ENCODE measurements at regions not wholly inside any gene's neighbourhood (a gene's known extent, or its start where the extent isn't known, plus 50 kb on each side); places are given as distances from the start of the nearest gene placed in this dataset.

DNA sequence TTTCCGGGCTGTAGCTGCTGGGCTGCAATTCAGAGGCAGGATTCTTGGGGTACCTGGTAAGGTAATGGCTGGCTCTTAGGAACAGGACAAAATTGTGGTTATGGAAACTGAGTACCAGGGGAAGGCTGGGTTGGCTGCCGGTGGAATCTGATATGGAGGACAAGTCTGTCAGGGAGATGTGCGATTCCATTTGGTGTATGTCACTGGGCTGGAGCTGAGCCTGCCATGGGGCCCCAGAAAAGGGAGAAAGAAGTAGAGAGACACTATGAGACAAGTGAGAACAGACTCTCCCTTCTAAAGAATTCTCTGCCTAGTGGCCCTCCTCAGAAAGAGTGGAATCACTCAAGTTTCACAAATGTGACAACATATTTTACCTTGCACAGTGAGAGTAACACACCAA lies 368.2 kb upstream of the ROPN1 start:
- H3K27me3 ChIP-seq (ENCODE audit: insufficient read depth, low read length): peaks cover 21% of the 10 kb centered on the region
- H3K27ac ChIP-seq (ENCODE audit: low read depth, low read length): no peak overlapping the region
- H4K20me1 ChIP-seq (ENCODE audit: insufficient read depth, low read length): no peaks in the 10 kb centered on the region
- DNase-seq (ENCODE audit: insufficient read length, low spot score, missing footprints): no peak
- H3K9me3 ChIP-seq (ENCODE audit: low read depth, low read length): no peaks in the 10 kb centered on the region
- peaks cover 10% of the 10 kb centered on the region for H3K4me1 ChIP-seq (ENCODE audit: insufficient read depth, low read length)
- H2AFZ ChIP-seq (ENCODE audit: low read length): no peak overlapping the region
- no peak overlapping the region for H3K4me3 ChIP-seq (ENCODE audit: insufficient read depth, low read length)
- no peak overlapping the region for H3K4me2 ChIP-seq (ENCODE audit: insufficient read depth, low read length)
- TF ChIP-seq, protein P1, sequence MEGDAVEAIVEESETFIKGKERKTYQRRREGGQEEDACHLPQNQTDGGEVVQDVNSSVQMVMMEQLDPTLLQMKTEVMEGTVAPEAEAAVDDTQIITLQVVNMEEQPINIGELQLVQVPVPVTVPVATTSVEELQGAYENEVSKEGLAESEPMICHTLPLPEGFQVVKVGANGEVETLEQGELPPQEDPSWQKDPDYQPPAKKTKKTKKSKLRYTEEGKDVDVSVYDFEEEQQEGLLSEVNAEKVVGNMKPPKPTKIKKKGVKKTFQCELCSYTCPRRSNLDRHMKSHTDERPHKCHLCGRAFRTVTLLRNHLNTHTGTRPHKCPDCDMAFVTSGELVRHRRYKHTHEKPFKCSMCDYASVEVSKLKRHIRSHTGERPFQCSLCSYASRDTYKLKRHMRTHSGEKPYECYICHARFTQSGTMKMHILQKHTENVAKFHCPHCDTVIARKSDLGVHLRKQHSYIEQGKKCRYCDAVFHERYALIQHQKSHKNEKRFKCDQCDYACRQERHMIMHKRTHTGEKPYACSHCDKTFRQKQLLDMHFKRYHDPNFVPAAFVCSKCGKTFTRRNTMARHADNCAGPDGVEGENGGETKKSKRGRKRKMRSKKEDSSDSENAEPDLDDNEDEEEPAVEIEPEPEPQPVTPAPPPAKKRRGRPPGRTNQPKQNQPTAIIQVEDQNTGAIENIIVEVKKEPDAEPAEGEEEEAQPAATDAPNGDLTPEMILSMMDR (IDR thresholded peaks at IDR 0.05; ENCODE audit: extremely low read depth, low read depth, low read length): no peak
- no peaks in the 10 kb centered on the region for H3K36me3 ChIP-seq (ENCODE audit: insufficient read depth, low read length)
- no peaks in the 10 kb centered on the region for H3K79me2 ChIP-seq (ENCODE audit: insufficient read depth, low read length)

DNA sequence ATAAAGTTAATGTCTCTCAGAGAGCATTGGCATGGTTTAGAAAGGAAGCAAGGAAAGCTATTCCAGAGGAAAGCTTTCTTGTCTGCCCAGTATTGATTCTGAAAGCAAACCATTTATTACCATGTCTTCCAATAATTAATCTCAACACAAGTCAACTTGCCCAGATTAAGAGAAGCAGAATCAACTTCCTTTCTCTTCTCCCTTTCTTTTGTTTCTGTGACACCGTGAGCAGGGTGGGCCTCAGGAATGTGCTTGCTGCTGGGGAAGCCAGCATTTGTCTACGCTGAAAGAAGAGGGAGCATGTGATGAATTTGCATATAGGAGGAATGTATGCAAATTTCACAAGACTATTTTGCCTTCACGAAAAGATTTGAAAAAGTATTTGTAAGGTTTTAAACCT lies 368.6 kb upstream of the ROPN1 start:
- TF ChIP-seq, protein P1 (IDR thresholded peaks at IDR 0.05; ENCODE audit: extremely low read depth, low read depth, low read length): no peak
- H3K36me3 ChIP-seq (ENCODE audit: insufficient read depth, low read length): no peaks in the 10 kb centered on the region
- H4K20me1 ChIP-seq (ENCODE audit: insufficient read depth, low read length): no peaks in the 10 kb centered on the region
- no peak overlapping the region for H3K4me3 ChIP-seq (ENCODE audit: insufficient read depth, low read length)
- no peak for DNase-seq (ENCODE audit: insufficient read length, low spot score, missing footprints)
- peaks cover 10% of the 10 kb centered on the region for H3K4me1 ChIP-seq (ENCODE audit: insufficient read depth, low read length)
- H3K9me3 ChIP-seq (ENCODE audit: low read depth, low read length): no peaks in the 10 kb centered on the region
- H3K4me2 ChIP-seq (ENCODE audit: insufficient read depth, low read length): no peak overlapping the region
- H2AFZ ChIP-seq (ENCODE audit: low read length): no peak overlapping the region
- no peaks in the 10 kb centered on the region for H3K79me2 ChIP-seq (ENCODE audit: insufficient read depth, low read length)
- H3K27ac ChIP-seq (ENCODE audit: low read depth, low read length): no peak overlapping the region
- H3K27me3 ChIP-seq (ENCODE audit: insufficient read depth, low read length): peaks cover 18% of the 10 kb centered on the region

DNA sequence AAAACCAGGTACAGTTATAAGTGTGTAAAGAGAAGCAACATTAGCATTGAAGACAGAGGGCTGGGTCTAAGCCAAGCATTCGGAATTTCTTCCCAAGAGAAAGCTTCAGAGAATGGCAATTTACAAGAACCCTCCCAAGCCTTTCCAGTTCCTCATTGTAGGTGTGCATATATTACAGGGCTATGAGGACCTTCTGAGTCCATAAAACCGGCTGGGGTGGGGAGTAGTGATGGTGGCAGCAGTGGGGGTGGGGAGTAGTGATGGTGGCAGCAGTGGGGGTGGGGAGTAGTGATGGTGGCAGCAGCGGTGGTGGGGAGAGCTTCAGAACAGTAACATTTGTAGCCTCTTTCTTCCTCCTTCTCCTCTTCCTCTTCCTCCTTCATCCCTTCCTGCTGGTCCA lies 368.7 kb upstream of the UMPS start:
- Histone ChIP-seq H3K79me2 (ENCODE audit: insufficient read depth, low read length) (no peaks in the 10 kb centered on the region), H3K36me3 (ENCODE audit: insufficient read depth, low read length) (no peaks in the 10 kb centered on the region), H3K4me1 (ENCODE audit: insufficient read depth, low read length) (peaks cover 10% of the 10 kb centered on the region), H3K4me3 (ENCODE audit: insufficient read depth, low read length) (no peak overlapping the region), H2AFZ (ENCODE audit: low read length) (no peak overlapping the region), H3K4me2 (ENCODE audit: insufficient read depth, low read length) (no peak overlapping the region), H3K9me3 (ENCODE audit: low read depth, low read length) (no peaks in the 10 kb centered on the region), H3K27ac (ENCODE audit: low read depth, low read length) (no peak overlapping the region), H3K27me3 (ENCODE audit: insufficient read depth, low read length) (peaks cover 15% of the 10 kb centered on the region), H4K20me1 (ENCODE audit: insufficient read depth, low read length) (no peaks in the 10 kb centered on the region)
- no peak for DNase-seq (ENCODE audit: insufficient read length, low spot score, missing footprints)
- TF ChIP-seq, protein P1 (IDR thresholded peaks at IDR 0.05; ENCODE audit: extremely low read depth, low read depth, low read length): no peak

GRCh38 chr3:124362455-124362854 lies 367.8 kb upstream of the UMPS start:
- Histone ChIP-seq H3K4me2 (ENCODE audit: insufficient read depth, low read length) (no peak overlapping the region), H3K4me3 (ENCODE audit: insufficient read depth, low read length) (no peak overlapping the region), H3K4me1 (ENCODE audit: insufficient read depth, low read length) (peaks cover 10% of the 10 kb centered on the region), H3K9me3 (ENCODE audit: low read depth, low read length) (no peaks in the 10 kb centered on the region), H3K27ac (ENCODE audit: low read depth, low read length) (no peak overlapping the region), H3K36me3 (ENCODE audit: insufficient read depth, low read length) (no peaks in the 10 kb centered on the region), H3K27me3 (ENCODE audit: insufficient read depth, low read length) (peaks cover 15% of the 10 kb centered on the region), H2AFZ (ENCODE audit: low read length) (no peak overlapping the region), H3K79me2 (ENCODE audit: insufficient read depth, low read length) (no peaks in the 10 kb centered on the region), H4K20me1 (ENCODE audit: insufficient read depth, low read length) (no peaks in the 10 kb centered on the region)
- TF ChIP-seq, protein P1 (IDR thresholded peaks at IDR 0.05; ENCODE audit: extremely low read depth, low read depth, low read length): no peak
- no peak for DNase-seq (ENCODE audit: insufficient read length, low spot score, missing footprints)
